ENCODE measurements at regions not wholly inside any gene's neighbourhood (a gene's known extent, or its start where the extent isn't known, plus 50 kb on each side); places are given as distances from the start of the nearest gene placed in this dataset.

DNA sequence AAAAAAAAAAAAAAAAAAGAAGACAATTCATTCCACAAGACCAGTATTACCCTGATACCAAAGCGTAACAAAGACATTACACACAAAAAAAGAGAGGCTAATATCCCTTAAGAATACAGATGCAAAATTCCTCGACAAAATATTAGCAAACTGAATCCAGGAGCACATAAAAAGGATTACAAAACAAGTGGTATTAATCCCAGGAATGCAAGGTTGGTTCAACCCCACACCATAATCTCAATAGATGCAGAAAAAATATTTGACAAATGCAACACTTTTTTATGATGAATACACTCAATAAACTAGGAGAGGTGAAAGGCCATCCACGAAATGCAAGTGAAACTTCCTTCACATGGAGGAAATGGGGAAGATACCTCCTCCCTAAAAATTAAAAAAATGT is 80.1 kb upstream of the TLR4 start (continued):
- no peak for TF ChIP-seq KDM1A (IDR thresholded peaks at IDR 0.05; ENCODE audit: low read depth)
- no peak for TF ChIP-seq SREBF2 (IDR thresholded peaks at IDR 0.05)
- no peak for TF ChIP-seq ESRRA (IDR thresholded peaks at IDR 0.05; ENCODE audit: borderline replicate concordance, low read length)
- no peak for TF ChIP-seq HOXA7 (CRISPR knock-in tag; IDR thresholded peaks at IDR 0.05)
- TF ChIP-seq, protein P1, sequence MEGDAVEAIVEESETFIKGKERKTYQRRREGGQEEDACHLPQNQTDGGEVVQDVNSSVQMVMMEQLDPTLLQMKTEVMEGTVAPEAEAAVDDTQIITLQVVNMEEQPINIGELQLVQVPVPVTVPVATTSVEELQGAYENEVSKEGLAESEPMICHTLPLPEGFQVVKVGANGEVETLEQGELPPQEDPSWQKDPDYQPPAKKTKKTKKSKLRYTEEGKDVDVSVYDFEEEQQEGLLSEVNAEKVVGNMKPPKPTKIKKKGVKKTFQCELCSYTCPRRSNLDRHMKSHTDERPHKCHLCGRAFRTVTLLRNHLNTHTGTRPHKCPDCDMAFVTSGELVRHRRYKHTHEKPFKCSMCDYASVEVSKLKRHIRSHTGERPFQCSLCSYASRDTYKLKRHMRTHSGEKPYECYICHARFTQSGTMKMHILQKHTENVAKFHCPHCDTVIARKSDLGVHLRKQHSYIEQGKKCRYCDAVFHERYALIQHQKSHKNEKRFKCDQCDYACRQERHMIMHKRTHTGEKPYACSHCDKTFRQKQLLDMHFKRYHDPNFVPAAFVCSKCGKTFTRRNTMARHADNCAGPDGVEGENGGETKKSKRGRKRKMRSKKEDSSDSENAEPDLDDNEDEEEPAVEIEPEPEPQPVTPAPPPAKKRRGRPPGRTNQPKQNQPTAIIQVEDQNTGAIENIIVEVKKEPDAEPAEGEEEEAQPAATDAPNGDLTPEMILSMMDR (IDR thresholded peaks at IDR 0.05) = no peak

DNA sequence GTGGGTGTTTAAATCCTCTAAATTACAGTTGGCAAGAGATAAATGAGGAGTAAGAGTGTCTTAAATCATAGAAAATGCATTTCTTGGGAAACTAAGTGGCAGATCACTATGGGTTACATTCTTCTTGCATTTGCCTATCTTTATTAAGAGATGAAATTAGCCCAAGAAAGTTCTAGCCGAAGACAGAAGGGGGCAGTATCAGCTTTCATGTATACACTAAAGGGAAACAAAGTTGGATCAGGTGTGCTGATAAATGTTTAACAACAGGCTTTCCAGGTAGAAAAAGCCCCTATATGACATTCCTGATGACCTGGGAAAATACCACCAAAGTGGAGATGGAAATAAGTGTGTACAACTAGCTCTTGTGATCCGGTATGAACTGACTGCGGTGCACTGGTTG is 81.9 kb upstream of the TLR4 start:
- no peak for ATAC-seq
- CTCF ChIA-PET = no interaction called here
- FAIRE-seq = no peak

DNA sequence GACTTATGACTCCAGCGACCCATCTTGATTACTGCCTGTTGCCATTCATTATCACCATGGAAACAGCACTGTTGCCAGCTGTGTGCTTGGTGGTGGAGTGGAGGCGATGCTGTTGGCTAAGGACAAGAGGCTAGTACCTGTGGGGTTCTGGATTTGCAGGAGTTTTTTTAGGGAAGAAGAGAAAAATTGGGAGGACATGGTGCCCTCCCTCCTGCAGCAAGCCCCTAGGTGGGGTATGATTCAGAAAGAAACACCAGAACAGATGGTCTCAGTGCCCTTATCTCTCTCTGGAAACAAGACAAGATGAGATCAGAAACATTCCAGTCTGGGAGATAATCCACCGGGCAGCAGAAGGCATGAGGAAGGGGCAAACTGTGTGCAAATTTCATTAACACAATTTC is 87.8 kb upstream of the TLR4 start:
- ChIA-PET POLR2A (no interaction called here), CTCF (interaction anchor here (1.4 kb wide), 1 partner anchor 24 kb away, joined by 3 read pairs; no protein-coding TSS in a partner anchor)
- WGBS (ENCODE audit: missing lambda C conversion rate) = 0% methylated on average over 3 of the region's 3 CpGs
- H3K4me3 ChIP-seq = no peak overlapping the region
- FAIRE-seq (no peak), ATAC-seq (no peak), DNase-seq (ENCODE audit: low read depth in 1 of 2, low spot score in 1 of 2) (no peak)
- no peak for TF ChIP-seq HOXB13 (CRISPR knock-in tag; IDR thresholded peaks at IDR 0.05; ENCODE audit: low read depth)
- no peak for TF ChIP-seq SMC3 (IDR thresholded peaks at IDR 0.05)
- no peak for TF ChIP-seq BHLHE40 (IDR thresholded peaks at IDR 0.05; ENCODE audit: low read depth, low read length)
- TF ChIP-seq, protein P2, sequence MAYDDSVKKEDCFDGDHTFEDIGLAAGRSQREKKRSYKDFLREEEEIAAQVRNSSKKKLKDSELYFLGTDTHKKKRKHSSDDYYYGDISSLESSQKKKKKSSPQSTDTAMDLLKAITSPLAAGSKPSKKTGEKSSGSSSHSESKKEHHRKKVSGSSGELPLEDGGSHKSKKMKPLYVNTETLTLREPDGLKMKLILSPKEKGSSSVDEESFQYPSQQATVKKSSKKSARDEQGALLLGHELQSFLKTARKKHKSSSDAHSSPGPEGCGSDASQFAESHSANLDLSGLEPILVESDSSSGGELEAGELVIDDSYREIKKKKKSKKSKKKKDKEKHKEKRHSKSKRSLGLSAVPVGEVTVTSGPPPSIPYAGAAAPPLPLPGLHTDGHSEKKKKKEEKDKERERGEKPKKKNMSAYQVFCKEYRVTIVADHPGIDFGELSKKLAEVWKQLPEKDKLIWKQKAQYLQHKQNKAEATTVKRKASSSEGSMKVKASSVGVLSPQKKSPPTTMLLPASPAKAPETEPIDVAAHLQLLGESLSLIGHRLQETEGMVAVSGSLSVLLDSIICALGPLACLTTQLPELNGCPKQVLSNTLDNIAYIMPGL (CRISPR knock-in tag; IDR thresholded peaks at IDR 0.05; ENCODE audit: borderline replicate concordance) = no peak
- TF ChIP-seq ZFP36 (IDR thresholded peaks at IDR 0.05; ENCODE audit: borderline replicate concordance, partially characterized antibody) = no peak
- TF ChIP-seq RARB (CRISPR knock-in tag; IDR thresholded peaks at IDR 0.05) = no peak
- TF ChIP-seq, protein P3, sequence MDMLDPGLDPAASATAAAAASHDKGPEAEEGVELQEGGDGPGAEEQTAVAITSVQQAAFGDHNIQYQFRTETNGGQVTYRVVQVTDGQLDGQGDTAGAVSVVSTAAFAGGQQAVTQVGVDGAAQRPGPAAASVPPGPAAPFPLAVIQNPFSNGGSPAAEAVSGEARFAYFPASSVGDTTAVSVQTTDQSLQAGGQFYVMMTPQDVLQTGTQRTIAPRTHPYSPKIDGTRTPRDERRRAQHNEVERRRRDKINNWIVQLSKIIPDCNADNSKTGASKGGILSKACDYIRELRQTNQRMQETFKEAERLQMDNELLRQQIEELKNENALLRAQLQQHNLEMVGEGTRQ (IDR thresholded peaks at IDR 0.05) = no peak
- H3K4me2 ChIP-seq = no peak overlapping the region
- H3K27ac ChIP-seq = no peak overlapping the region
- H3K9me3 ChIP-seq = no peaks in the 10 kb centered on the region
- no peaks in the 10 kb centered on the region for H3K4me1 ChIP-seq

More for the DNA sequence above, 81.9 kb upstream of the TLR4 start:
- Histone ChIP-seq H3K9me3 (peaks cover 3% of the 10 kb centered on the region; the same call in 1 of the 3 replicates), H3K4me2 (no peak overlapping the region), H3K4me1 (no peaks in the 10 kb centered on the region), H3K4me3 (no peak overlapping the region), H3K27ac (no peak overlapping the region)
- no peak for DNase-seq (ENCODE audit: low read depth in 1 of 2, low spot score in 1 of 2)
- POLR2A ChIA-PET = no interaction called here
- TF ChIP-seq, protein P4, sequence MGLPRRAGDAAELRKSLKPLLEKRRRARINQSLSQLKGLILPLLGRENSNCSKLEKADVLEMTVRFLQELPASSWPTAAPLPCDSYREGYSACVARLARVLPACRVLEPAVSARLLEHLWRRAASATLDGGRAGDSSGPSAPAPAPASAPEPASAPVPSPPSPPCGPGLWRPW (IDR thresholded peaks at IDR 0.05) = no peak
- TF ChIP-seq, protein P5, sequence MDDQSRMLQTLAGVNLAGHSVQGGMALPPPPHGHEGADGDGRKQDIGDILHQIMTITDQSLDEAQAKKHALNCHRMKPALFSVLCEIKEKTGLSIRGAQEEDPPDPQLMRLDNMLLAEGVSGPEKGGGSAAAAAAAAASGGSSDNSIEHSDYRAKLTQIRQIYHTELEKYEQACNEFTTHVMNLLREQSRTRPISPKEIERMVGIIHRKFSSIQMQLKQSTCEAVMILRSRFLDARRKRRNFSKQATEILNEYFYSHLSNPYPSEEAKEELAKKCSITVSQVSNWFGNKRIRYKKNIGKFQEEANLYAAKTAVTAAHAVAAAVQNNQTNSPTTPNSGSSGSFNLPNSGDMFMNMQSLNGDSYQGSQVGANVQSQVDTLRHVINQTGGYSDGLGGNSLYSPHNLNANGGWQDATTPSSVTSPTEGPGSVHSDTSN (IDR thresholded peaks at IDR 0.05) = no peak
- no peak for TF ChIP-seq JUN (IDR thresholded peaks at IDR 0.05)
- TF ChIP-seq MAFK (IDR thresholded peaks at IDR 0.05; ENCODE audit: partially characterized antibody) = no peak
- TF ChIP-seq EHMT2 (IDR thresholded peaks at IDR 0.05; ENCODE audit: low read depth) = no peak
- no peak for TF ChIP-seq HOXB13 (CRISPR knock-in tag; IDR thresholded peaks at IDR 0.05; ENCODE audit: low read depth)
- no peak for TF ChIP-seq CBX2 (IDR thresholded peaks at IDR 0.05; ENCODE audit: borderline replicate concordance, low read depth)
- no peak for TF ChIP-seq POLR2A (IDR thresholded peaks at IDR 0.05; ENCODE audit: low read length)
- TF ChIP-seq SREBF2 (IDR thresholded peaks at IDR 0.05) = no peak
- TF ChIP-seq, protein P6, sequence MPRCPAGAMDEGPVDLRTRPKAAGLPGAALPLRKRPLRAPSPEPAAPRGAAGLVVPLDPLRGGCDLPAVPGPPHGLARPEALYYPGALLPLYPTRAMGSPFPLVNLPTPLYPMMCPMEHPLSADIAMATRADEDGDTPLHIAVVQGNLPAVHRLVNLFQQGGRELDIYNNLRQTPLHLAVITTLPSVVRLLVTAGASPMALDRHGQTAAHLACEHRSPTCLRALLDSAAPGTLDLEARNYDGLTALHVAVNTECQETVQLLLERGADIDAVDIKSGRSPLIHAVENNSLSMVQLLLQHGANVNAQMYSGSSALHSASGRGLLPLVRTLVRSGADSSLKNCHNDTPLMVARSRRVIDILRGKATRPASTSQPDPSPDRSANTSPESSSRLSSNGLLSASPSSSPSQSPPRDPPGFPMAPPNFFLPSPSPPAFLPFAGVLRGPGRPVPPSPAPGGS (IDR thresholded peaks at IDR 0.05) = no peak
- no peak for TF ChIP-seq BHLHE40 (IDR thresholded peaks at IDR 0.05; ENCODE audit: low read depth, low read length)
- no peak for TF ChIP-seq MYC (IDR thresholded peaks at IDR 0.05; ENCODE audit: borderline replicate concordance, low read length)
- TF ChIP-seq, protein P7, sequence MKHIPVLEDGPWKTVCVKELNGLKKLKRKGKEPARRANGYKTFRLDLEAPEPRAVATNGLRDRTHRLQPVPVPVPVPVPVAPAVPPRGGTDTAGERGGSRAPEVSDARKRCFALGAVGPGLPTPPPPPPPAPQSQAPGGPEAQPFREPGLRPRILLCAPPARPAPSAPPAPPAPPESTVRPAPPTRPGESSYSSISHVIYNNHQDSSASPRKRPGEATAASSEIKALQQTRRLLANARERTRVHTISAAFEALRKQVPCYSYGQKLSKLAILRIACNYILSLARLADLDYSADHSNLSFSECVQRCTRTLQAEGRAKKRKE (CRISPR knock-in tag; IDR thresholded peaks at IDR 0.05; ENCODE audit: low read depth) = no peak
- no peak for TF ChIP-seq FOXS1 (CRISPR knock-in tag; IDR thresholded peaks at IDR 0.05)
- 13% methylated on average over 3 of the region's 3 CpGs for WGBS (ENCODE audit: missing lambda C conversion rate)
